ENCODE measurements at regions not wholly inside any gene's neighbourhood (a gene's known extent, or its start where the extent isn't known, plus 50 kb on each side); places are given as distances from the start of the nearest gene placed in this dataset.

DNA sequence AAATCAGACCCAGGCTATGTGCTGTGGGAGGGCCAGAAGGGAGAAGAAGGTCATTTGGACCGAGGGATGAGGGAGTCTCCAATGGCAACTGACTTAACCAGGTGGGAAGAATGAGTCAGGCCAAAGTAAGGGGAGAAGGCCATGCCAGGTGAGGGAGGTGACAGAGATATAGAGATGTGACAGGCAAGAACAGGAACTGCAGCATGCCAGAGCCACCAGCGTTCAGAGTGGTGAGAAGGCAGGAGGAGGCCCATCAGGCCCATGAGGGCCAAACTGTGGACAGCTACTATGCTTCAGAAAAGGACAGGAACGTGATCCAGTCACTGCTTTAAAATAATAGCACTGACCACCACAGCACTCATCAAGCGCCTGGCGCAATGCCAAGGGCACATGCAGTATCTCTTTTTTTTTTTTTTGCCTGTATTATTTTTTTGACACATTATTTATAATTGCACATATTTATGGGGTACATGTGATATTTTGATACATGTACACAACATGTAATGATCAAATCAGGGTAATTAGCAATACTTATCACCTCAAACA lies 154.3 kb upstream of the IGF1R start:
- no peak for TF ChIP-seq ZFP3 (CRISPR knock-in tag; IDR thresholded peaks at IDR 0.05)
- TF ChIP-seq POU6F1 (CRISPR knock-in tag; IDR thresholded peaks at IDR 0.05; ENCODE audit: borderline replicate concordance, low read depth), result no peak
- TF ChIP-seq GLIS3 (CRISPR knock-in tag; IDR thresholded peaks at IDR 0.05), result no peak
- TF ChIP-seq PATZ1 (CRISPR knock-in tag; IDR thresholded peaks at IDR 0.05; ENCODE audit: borderline replicate concordance), result no peak
- no peak for TF ChIP-seq TOX (CRISPR knock-in tag; IDR thresholded peaks at IDR 0.05; ENCODE audit: borderline replicate concordance)
- TF ChIP-seq ESRRG (CRISPR knock-in tag; IDR thresholded peaks at IDR 0.05), result no peak
- no peak for TF ChIP-seq CREB5 (CRISPR knock-in tag; IDR thresholded peaks at IDR 0.05; ENCODE audit: low read depth)
- TF ChIP-seq ZFP30 (CRISPR knock-in tag; IDR thresholded peaks at IDR 0.05), result no peak
- no peak for TF ChIP-seq ZNF70 (CRISPR knock-in tag; IDR thresholded peaks at IDR 0.05)
